Neural cell (in vitro differentiated cells): ENCODE measurements at regions not wholly inside any gene's neighbourhood (a gene's known extent, or its start where the extent isn't known, plus 50 kb on each side); places are given as distances from the start of the nearest gene placed in this dataset.
A peak's percentile ranks its signal among the peaks of the same experiment; 100 is the strongest.

Source experiments
- H2AFZ ChIP-seq: fragments of 200-600, 300-800 bp; sonication (generic), shearing (Covaris generic); 2 replicates; pipeline ENCODE4 v1.6.0; 2014; ENCODE audit warnings: low read depth, mild to moderate bottlenecking, antibody characterized with exemption, low read length, moderate library complexity
- H3F3A ChIP-seq: fragments of 200-600 bp; shearing (Covaris generic); 2 replicates; pipeline ENCODE4 v1.6.1; 2016; ENCODE audit warnings: mild to moderate bottlenecking, moderate library complexity, mixed read lengths, antibody characterized with exemption, low read length; ENCODE audit not compliant: insufficient read depth, poor library complexity, severe bottlenecking
- H3K27ac ChIP-seq: fragments of 200-600, 300-800 bp; sonication (generic), shearing (Covaris generic); 2 replicates; pipeline ENCODE4 v1.5.1; 2014; ENCODE audit warnings: mild to moderate bottlenecking, low read length, moderate library complexity
- H3K27me3 ChIP-seq: fragments of 300-800, 200-600 bp; sonication (generic), shearing (Covaris generic); 2 replicates; pipeline ENCODE4 v1.6.0; 2014; ENCODE audit warnings: mild to moderate bottlenecking, low read depth, low read length, moderate library complexity; ENCODE audit not compliant: insufficient read depth
- H3K36me3 ChIP-seq: fragments of 300-800, 200-600 bp; sonication (generic), shearing (Covaris generic); 2 replicates; pipeline ENCODE4 v1.5.1; 2014; ENCODE audit warnings: mild to moderate bottlenecking, antibody characterized with exemption, low read length, moderate library complexity; ENCODE audit not compliant: insufficient read depth
- H3K4me2 ChIP-seq: fragments of 300-800, 200-600 bp; sonication (generic), shearing (Covaris generic); 2 replicates; pipeline ENCODE4 v1.6.0; 2014; ENCODE audit warnings: mild to moderate bottlenecking, low read length
- H3K4me3 ChIP-seq: fragments of 300-800, 200-600 bp; sonication (generic), shearing (Covaris generic); 2 replicates; pipeline ENCODE4 v1.5.1; 2014; ENCODE audit warnings: mild to moderate bottlenecking, low read length, moderate library complexity
- H3K79me2 ChIP-seq: fragments of 200-600 bp; shearing (Covaris generic); replicated peaks from 2 replicates; pipeline ENCODE4 v1.6.0; 2014; ENCODE audit warnings: mild to moderate bottlenecking, low read length, moderate library complexity; ENCODE audit not compliant: insufficient read depth
- H3K9ac ChIP-seq: fragments of 300-800, 200-600 bp; sonication (generic), shearing (Covaris generic); 2 replicates; pipeline ENCODE4 v1.6.1; 2016; ENCODE audit warnings: mild to moderate bottlenecking, low read length, mixed read lengths
- H3K9me2 ChIP-seq: fragments of 200-600 bp; shearing (Covaris generic); 2 replicates; pipeline ENCODE4 v1.6.1; 2016; ENCODE audit warnings: mild to moderate bottlenecking, low read length, mixed read lengths; ENCODE audit not compliant: insufficient read depth
- H3K9me3 ChIP-seq: fragments of 200-600, 300-800 bp; sonication (generic), shearing (Covaris generic); 2 replicates; pipeline ENCODE4 v1.6.1; 2016; ENCODE audit warnings: mild to moderate bottlenecking, mixed run types, low read length, moderate library complexity, mixed read lengths
- H4K20me1 ChIP-seq: fragments of 200-600 bp; shearing (Covaris generic); 2 replicates; pipeline ENCODE4 v1.6.1; 2016; ENCODE audit warnings: mild to moderate bottlenecking, mixed run types; ENCODE audit not compliant: insufficient read depth
- EP300 ChIP-seq: fragments of 450-650 bp; conservative IDR thresholded peaks from 2 replicates; pipeline ENCODE4 v1.6.1; 2014; ENCODE audit warnings: antibody characterized with exemption, mild to moderate bottlenecking, moderate library complexity; ENCODE audit not compliant: poor library complexity, severe bottlenecking
- EZH2 ChIP-seq: fragments of 200-600, 300-800 bp; shearing (Covaris generic), sonication (generic); IDR thresholded peaks from 2 replicates; pipeline ENCODE4 v1.6.1; 2014; ENCODE audit warnings: antibody characterized with exemption, low read length, borderline replicate concordance, mild to moderate bottlenecking; ENCODE audit not compliant: insufficient read depth, poor library complexity, severe bottlenecking
- MXI1 ChIP-seq: fragments of 450-650 bp; conservative IDR thresholded peaks from 2 replicates; pipeline ENCODE4 v1.6.1; 2014; ENCODE audit warnings: antibody characterized with exemption, mild to moderate bottlenecking; ENCODE audit not compliant: poor library complexity, severe bottlenecking
- POLR2AphosphoS5 ChIP-seq: IDR thresholded peaks from 2 replicates; pipeline ENCODE4 v1.6.1; 2012
- RAD21 ChIP-seq: fragments of 450-650 bp; conservative IDR thresholded peaks from 2 replicates; pipeline ENCODE4 v1.6.1; 2014; ENCODE audit warnings: antibody characterized with exemption, mild to moderate bottlenecking, moderate library complexity
- SMC3 ChIP-seq: fragments of 450-650 bp; conservative IDR thresholded peaks from 2 replicates; pipeline ENCODE4 v1.6.1; 2014; ENCODE audit warnings: antibody characterized with exemption, mild to moderate bottlenecking, moderate library complexity; ENCODE audit not compliant: poor library complexity
- TAF1 ChIP-seq: IDR thresholded peaks from 2 replicates; pipeline ENCODE4 v1.6.1; 2012; ENCODE audit warnings: low read depth
- TF ChIP-seq, protein P1 (sequence below): fragments of 450-650 bp; IDR thresholded peaks from 2 replicates; pipeline ENCODE4 v1.5.1; 2014; ENCODE audit warnings: antibody characterized with exemption, mild to moderate bottlenecking, moderate library complexity; ENCODE audit not compliant: poor library complexity, severe bottlenecking
- TF ChIP-seq, protein P2 (sequence below): IDR thresholded peaks from 2 replicates; pipeline ENCODE4 v1.6.1; 2012; ENCODE audit warnings: borderline replicate concordance

DNA sequence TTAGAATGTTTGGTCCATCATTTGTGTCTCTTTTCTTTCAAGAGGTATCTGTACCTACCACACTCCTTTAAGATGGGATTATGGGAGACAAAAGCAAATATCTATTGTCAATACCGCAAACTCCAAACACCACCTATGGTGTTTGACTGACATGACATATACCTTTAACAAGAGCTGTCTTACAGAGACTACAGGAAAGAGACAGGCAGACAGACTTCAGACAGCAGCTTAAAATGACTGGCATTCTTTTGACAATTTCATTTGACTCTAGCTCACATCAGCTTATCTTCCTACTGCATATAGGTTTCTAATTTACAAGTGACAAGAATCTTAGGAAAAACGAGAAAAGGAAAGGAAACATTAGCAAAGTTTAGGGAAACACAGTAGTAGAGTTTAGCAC, 256.0 kb upstream of the TFAP2D start:
- no peaks in the 10 kb centered on the region for H3K79me2 ChIP-seq
- no peak overlapping the region for H3K4me2 ChIP-seq
- H3F3A ChIP-seq, result no peaks in the 10 kb centered on the region
- no peaks in the 10 kb centered on the region for H3K9me3 ChIP-seq
- no peaks in the 10 kb centered on the region for H4K20me1 ChIP-seq
- H3K27ac ChIP-seq, result no peak overlapping the region
- no peak overlapping the region for H3K9ac ChIP-seq
- H3K9me2 ChIP-seq, result no peaks in the 10 kb centered on the region
- H3K27me3 ChIP-seq, result no peaks in the 10 kb centered on the region
- peak; percentile 81 for TF ChIP-seq POLR2AphosphoS5
- TF ChIP-seq EP300, result peak; percentile 99
- TF ChIP-seq, protein P1, sequence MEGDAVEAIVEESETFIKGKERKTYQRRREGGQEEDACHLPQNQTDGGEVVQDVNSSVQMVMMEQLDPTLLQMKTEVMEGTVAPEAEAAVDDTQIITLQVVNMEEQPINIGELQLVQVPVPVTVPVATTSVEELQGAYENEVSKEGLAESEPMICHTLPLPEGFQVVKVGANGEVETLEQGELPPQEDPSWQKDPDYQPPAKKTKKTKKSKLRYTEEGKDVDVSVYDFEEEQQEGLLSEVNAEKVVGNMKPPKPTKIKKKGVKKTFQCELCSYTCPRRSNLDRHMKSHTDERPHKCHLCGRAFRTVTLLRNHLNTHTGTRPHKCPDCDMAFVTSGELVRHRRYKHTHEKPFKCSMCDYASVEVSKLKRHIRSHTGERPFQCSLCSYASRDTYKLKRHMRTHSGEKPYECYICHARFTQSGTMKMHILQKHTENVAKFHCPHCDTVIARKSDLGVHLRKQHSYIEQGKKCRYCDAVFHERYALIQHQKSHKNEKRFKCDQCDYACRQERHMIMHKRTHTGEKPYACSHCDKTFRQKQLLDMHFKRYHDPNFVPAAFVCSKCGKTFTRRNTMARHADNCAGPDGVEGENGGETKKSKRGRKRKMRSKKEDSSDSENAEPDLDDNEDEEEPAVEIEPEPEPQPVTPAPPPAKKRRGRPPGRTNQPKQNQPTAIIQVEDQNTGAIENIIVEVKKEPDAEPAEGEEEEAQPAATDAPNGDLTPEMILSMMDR, result no peak
- H3K4me3 ChIP-seq, result no peak overlapping the region
- no peaks in the 10 kb centered on the region for H3K36me3 ChIP-seq
- H2AFZ ChIP-seq, result no peak overlapping the region

DNA sequence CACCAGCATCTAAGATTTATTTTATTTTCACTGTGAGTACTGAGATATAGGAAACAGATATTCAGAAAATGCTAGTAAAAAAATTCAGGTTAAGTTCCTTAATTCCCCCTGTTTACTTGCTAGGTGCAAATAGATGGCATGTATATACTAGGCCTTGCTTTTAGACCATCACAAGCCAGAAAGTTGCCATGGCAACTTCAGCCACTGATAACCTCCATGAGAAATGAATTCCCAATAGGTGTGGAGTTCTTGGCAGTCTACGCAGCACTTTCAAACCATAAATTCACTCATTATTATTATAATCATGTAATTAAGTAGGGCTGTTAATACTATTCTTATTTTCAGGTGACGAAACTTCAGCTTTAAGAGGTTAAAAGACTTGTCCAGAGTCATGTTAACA, 251.6 kb upstream of the TFAP2D start:
- TF ChIP-seq TAF1 (no peak), EZH2 (no peak), EP300 (no peak), RAD21 (no peak), SMC3 (no peak), MXI1 (no peak), POLR2AphosphoS5 (no peak)
- TF ChIP-seq, protein P2, sequence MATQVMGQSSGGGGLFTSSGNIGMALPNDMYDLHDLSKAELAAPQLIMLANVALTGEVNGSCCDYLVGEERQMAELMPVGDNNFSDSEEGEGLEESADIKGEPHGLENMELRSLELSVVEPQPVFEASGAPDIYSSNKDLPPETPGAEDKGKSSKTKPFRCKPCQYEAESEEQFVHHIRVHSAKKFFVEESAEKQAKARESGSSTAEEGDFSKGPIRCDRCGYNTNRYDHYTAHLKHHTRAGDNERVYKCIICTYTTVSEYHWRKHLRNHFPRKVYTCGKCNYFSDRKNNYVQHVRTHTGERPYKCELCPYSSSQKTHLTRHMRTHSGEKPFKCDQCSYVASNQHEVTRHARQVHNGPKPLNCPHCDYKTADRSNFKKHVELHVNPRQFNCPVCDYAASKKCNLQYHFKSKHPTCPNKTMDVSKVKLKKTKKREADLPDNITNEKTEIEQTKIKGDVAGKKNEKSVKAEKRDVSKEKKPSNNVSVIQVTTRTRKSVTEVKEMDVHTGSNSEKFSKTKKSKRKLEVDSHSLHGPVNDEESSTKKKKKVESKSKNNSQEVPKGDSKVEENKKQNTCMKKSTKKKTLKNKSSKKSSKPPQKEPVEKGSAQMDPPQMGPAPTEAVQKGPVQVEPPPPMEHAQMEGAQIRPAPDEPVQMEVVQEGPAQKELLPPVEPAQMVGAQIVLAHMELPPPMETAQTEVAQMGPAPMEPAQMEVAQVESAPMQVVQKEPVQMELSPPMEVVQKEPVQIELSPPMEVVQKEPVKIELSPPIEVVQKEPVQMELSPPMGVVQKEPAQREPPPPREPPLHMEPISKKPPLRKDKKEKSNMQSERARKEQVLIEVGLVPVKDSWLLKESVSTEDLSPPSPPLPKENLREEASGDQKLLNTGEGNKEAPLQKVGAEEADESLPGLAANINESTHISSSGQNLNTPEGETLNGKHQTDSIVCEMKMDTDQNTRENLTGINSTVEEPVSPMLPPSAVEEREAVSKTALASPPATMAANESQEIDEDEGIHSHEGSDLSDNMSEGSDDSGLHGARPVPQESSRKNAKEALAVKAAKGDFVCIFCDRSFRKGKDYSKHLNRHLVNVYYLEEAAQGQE, result no peak
- TF ChIP-seq, protein P1, result no peak
- Histone ChIP-seq H3K4me2 (no peak overlapping the region), H3K36me3 (no peaks in the 10 kb centered on the region), H3F3A (no peaks in the 10 kb centered on the region), H3K9me3 (no peaks in the 10 kb centered on the region), H3K79me2 (no peaks in the 10 kb centered on the region), H2AFZ (no peak overlapping the region), H3K4me3 (no peak overlapping the region), H3K9ac (no peak overlapping the region), H3K9me2 (no peaks in the 10 kb centered on the region), H3K27me3 (no peaks in the 10 kb centered on the region), H4K20me1 (no peaks in the 10 kb centered on the region), H3K27ac (no peak overlapping the region)
